CD4-positive, alpha-beta T cell treated with Interleukin-10 for 1 hour (primary cell): ENCODE measurements at regions not wholly inside any gene's neighbourhood (a gene's known extent, or its start where the extent isn't known, plus 50 kb on each side); places are given as distances from the start of the nearest gene placed in this dataset.
"Not testable (repeated sequence)": the region's sequence is repeated elsewhere in the genome, so short reads cannot be mapped to it uniquely, and the experiment has no call there.

Experiments
- DNase-seq: peaks from one replicate; pipeline ENCODE4 v3.0.0-alpha.2; 2020

- DNase-seq: not testable (repeated sequence)
These were observed 135.6 kb upstream of the MVB12B start for GRCh38 chr9:126190994-126191393.

GRCh38 chr9:126198854-126199253 lies 127.8 kb upstream of the MVB12B start:
- no peak for DNase-seq

DNA sequence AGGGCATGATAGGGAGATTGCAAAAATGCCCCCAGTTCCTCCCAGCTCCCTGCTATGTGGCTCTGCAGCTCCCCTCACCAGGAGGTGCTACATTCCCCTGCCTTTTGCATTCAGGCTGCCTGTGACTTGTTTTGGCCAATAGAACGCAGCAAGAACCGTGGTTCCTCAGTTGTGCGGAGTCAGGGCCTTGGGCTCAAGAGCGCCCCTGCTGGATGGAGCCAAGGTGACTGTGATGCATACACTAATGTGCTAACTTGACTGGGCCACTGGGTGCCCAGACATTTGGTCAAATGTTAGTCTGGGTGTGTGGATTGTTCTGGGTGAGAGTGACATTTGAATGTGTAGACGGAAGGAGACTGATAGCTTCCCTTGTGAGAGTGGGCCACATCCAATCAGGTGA lies 123.3 kb upstream of the MVB12B start:
- no peak for DNase-seq

- no peak for DNase-seq
These were observed 122.4 kb upstream of the MVB12B start for GRCh38 chr9:126204197-126204596.

GRCh38 chr9:126204708-126205225 lies 121.9 kb upstream of the MVB12B start:
- DNase-seq: no peak

GRCh38 chr9:126205265-126205664 lies 121.4 kb upstream of the MVB12B start:
- no peak for DNase-seq

DNA sequence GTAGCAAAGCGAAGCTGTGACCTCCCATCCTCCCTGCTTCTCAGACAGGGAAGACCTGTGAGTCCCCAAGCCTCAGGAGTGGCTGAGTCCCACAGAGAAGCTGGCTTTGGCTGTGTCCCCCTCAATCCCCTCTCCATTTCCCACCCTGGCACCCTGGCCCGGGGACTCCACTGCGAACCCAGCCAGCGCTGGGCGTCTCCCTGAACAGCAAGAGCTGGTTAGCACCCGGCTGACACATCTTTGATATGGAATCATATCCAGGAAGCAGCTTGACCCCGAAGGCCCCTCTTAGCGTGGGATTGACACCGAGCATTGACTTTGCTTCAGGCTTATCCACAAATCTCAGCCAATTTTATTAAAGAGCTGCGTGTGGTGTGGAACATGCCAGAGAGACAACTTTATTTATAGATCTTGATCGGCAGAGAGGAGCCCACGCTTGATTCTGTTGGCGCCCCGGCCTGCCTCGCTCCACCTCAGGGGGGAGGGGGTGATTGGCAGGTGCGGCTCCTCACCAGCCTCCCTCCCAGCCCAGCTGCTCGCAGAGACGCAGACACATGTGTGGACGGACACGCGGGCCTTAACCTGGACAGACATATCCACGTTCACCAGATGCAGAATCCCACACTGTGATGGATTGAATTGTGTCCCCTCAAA lies 120.7 kb upstream of the MVB12B start:
- DNase-seq: no peak

GRCh38 chr9:126207256-126207655 lies 119.4 kb upstream of the MVB12B start:
- no peak for DNase-seq

DNA sequence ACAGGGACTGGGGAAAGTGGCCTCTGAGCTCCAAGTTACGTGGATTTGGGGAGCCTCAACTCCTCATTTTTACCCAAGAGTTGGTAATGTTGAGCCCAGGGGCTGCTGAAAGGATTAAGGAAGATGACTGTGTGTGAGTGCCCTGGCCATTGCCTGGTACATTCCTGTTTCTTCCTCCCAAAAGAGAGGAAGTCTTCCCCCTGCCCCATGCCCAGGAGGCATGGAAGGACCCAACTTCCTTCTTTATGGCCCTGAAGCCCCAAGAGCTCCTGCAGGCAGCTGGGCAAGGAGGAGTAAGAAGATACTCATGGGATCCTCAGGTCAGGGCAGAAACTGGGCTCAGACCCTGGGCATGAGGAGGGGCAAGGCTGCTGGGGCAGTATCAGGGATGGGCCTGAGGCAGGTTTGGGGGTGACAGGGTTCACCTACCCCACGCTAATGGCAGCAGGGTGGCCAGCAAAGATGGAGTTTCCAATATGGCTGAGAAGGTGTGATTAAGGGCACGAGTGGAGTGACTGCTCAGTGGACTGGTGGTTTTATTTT lies 118.3 kb upstream of the MVB12B start:
- DNase-seq: no peak

GRCh38 chr9:126211441-126212074 lies 115.1 kb upstream of the MVB12B start:
- DNase-seq: no peak

DNA sequence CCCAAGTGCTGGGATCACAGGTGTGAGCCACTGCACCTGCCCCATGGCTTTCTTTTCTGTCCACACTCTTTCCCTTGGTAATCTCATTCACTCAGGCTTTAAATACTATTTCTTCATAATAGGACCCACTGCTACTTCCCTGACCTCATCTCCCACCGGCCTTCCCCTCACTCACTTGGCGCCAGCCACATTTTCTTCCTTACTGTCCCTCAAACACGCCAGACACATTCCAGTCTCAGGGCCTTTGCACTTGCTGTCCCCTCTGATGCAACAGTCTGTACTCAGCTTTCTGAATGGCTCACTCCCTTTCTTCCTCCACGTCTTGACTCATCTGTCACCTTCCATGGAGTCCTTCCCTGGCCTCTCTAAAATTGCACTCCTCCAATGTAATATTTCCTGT lies 111.1 kb upstream of the MVB12B start:
- DNase-seq: no peak

DNA sequence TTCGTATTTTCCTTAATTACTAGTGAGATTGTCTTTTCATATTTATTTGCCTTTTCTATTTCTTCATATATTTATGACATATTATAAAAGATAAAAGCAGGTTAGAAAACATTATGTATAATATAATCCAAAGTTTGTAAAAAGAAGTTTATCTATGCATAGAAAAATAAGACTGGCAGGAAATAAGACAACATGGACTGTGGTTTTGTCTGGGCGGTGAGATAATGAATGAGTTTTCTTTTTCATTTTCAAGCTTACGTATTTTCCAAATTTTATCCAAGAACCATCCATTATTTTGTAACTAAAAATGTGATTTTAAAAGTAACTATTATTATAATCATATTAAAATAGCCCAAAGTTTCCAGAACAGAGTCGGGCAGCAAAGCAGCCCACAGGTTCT lies 109.8 kb upstream of the MVB12B start:
- DNase-seq: no peak

- no peak for DNase-seq
These were observed 109.4 kb upstream of the MVB12B start for GRCh38 chr9:126217250-126217653.

- no peak for DNase-seq
These were observed 108.8 kb upstream of the MVB12B start for GRCh38 chr9:126217797-126218196.

DNA sequence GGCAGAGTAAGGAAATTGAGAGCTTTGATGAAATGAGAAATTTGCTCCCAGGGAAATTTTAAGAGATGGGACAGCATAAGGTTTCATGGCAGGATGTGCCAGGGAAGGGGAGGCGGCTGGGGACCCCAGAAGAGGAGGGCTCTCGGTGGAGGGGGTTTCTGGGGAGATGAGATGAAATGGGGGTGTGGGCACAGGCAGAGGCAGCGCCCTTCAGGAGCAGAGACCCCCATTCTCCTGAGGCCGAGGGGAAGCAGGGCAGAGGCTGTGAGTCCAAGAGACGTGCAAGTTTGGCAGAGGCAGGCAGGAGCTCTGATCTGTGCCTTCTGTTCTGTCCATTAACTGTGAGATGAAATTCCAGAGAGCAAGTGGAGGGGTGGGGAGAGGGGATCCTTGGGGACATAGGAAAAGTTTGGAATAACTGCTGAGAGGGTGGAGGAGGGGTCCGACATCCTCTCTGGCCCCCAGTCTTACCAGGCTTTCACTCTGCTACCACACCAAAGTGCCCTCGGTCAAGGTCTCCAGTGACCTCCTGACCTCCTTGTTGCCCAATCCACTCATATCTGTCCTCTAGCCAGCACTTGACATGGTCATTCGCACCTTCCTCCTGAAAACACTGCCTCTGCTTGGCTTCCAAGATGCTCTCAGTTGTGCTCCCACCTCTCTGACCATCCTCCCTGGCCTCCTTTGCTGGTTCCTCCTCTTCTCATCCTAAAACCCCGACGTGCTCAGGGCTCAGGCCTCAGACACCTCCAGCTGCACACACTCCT lies 108.1 kb upstream of the MVB12B start:
- DNase-seq: no peak

DNA sequence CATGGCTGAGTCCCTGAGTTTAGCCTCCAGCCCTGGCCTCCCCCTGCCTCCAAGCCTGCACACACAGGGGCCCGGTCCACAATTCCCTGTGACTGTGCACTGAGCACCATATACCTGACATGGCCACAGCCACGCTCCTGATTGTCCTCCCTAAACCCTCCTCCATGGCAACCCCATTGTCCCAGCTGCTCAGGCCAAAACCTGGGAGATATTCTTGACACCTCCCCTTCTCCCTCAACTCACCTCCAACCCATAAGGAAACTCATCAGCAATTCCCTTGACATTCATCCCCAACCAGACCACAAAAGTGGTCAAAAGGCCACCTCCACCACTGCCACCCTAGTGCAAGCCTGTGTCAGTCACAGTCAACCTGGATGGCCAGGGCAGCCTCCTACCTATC lies 107.5 kb upstream of the MVB12B start:
- no peak for DNase-seq

DNA sequence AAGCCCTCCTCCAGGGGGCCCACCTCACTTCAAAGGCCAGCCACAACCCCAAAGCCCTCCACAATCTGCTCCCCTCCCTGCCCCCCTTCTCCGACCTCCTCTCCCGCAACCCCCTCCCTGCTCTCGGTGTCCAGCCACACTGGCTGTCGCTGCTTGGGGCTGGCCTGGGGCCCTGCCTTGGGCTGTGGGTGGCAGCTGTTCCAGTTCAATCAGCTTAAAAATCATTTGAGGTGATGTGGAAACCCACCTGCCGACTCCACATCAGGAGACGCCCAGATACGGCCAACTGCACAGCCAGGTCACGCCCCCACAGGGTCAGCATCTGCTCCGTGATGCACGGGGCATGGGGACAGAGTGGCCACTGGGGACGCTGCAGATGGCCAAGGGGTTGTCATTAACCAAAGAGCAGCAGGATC lies 107.0 kb upstream of the MVB12B start:
- no peak for DNase-seq

DNA sequence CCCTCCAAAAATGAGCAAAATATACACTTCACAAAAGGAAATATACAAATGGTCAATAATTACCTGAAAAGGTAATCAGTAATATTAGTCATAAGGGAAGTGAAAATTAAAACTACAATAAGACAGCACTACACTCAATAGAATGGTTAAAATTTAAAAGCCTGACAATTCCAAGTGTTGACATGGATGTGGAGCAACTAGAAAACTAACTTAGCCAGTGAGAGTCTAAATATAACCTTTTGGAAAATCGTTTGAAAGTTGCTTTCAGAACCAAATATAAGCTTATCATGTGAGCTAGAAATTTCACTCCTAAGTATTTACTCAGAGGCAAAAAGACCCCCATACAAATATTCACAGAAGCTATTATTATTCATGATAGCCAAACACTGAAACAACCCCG lies 105.1 kb upstream of the MVB12B start:
- no peak for DNase-seq

GRCh38 chr9:126222363-126222834 lies 104.2 kb upstream of the MVB12B start:
- no peak for DNase-seq

- no peak for DNase-seq
These were observed 103.7 kb upstream of the MVB12B start for GRCh38 chr9:126222835-126223431.

GRCh38 chr9:126223798-126224531 lies 102.7 kb upstream of the MVB12B start:
- DNase-seq: no peak
